ENCODE measurements at regions not wholly inside any gene's neighbourhood (a gene's known extent, or its start where the extent isn't known, plus 50 kb on each side); places are given as distances from the start of the nearest gene placed in this dataset.
"Not testable (repeated sequence)": the region's sequence is repeated elsewhere in the genome, so short reads cannot be mapped to it uniquely, and the experiment has no call there.

GRCh38 chr5:72692231-72692637 lies 124.2 kb upstream of the TNPO1 start:
- DNase-seq, result peak; percentile 54

GRCh38 chr5:72691751-72692150 lies 124.7 kb upstream of the TNPO1 start:
- peak; percentile 54 for DNase-seq

- DNase-seq, result no peak
Measured at GRCh38 chr5:72688916-72689315, 127.5 kb upstream of the TNPO1 start.

- DNase-seq, result no peak
Measured at GRCh38 chr5:72687288-72687687, 129.2 kb upstream of the TNPO1 start.

- no peak for DNase-seq
Measured at GRCh38 chr5:72682561-72682960, 133.9 kb upstream of the TNPO1 start.

GRCh38 chr5:72681781-72682180 lies 134.7 kb upstream of the TNPO1 start:
- no peak for DNase-seq

GRCh38 chr5:72677447-72677846 lies 139.0 kb upstream of the TNPO1 start:
- no peak for DNase-seq

GRCh38 chr5:72676831-72677230 lies 139.6 kb upstream of the TNPO1 start:
- DNase-seq, result not testable (repeated sequence)

- DNase-seq, result peak; percentile 50
Measured at GRCh38 chr5:72673623-72674022, 142.8 kb upstream of the TNPO1 start.

GRCh38 chr5:72673180-72673579 lies 143.3 kb upstream of the TNPO1 start:
- no peak for DNase-seq

- no peak for DNase-seq
Measured at GRCh38 chr5:72667708-72668107, 148.8 kb upstream of the TNPO1 start.

GRCh38 chr5:72662936-72663335 lies 153.5 kb upstream of the TNPO1 start:
- no peak for DNase-seq

GRCh38 chr5:72662305-72662704 lies 154.2 kb upstream of the TNPO1 start:
- DNase-seq, result no peak

- DNase-seq, result no peak
Measured at GRCh38 chr5:72661405-72661804, 154.2 kb upstream of the ZNF366 start.

- DNase-seq, result no peak
Measured at GRCh38 chr5:72659726-72660125, 152.5 kb upstream of the ZNF366 start.

- no peak for DNase-seq
Measured at GRCh38 chr5:72658761-72659540, 151.7 kb upstream of the ZNF366 start.

- no peak for DNase-seq
Measured at GRCh38 chr5:72658161-72658560, 151.0 kb upstream of the ZNF366 start.

GRCh38 chr5:72656756-72657513 lies 149.7 kb upstream of the ZNF366 start:
- DNase-seq, result no peak

- no peak for DNase-seq
Measured at GRCh38 chr5:72656331-72656730, 149.1 kb upstream of the ZNF366 start.

GRCh38 chr5:72654231-72654630 lies 147.0 kb upstream of the ZNF366 start:
- DNase-seq, result no peak

GRCh38 chr5:72653586-72653985 lies 146.4 kb upstream of the ZNF366 start:
- DNase-seq, result no peak

- no peak for DNase-seq
Measured at GRCh38 chr5:72651779-72652178, 144.6 kb upstream of the ZNF366 start.

- no peak for DNase-seq
Measured at GRCh38 chr5:72651109-72651508, 143.9 kb upstream of the ZNF366 start.

GRCh38 chr5:72649449-72649848 lies 142.2 kb upstream of the ZNF366 start:
- no peak for DNase-seq
